ENCODE measurements at regions not wholly inside any gene's neighbourhood (a gene's known extent, or its start where the extent isn't known, plus 50 kb on each side); places are given as distances from the start of the nearest gene placed in this dataset.

DNA sequence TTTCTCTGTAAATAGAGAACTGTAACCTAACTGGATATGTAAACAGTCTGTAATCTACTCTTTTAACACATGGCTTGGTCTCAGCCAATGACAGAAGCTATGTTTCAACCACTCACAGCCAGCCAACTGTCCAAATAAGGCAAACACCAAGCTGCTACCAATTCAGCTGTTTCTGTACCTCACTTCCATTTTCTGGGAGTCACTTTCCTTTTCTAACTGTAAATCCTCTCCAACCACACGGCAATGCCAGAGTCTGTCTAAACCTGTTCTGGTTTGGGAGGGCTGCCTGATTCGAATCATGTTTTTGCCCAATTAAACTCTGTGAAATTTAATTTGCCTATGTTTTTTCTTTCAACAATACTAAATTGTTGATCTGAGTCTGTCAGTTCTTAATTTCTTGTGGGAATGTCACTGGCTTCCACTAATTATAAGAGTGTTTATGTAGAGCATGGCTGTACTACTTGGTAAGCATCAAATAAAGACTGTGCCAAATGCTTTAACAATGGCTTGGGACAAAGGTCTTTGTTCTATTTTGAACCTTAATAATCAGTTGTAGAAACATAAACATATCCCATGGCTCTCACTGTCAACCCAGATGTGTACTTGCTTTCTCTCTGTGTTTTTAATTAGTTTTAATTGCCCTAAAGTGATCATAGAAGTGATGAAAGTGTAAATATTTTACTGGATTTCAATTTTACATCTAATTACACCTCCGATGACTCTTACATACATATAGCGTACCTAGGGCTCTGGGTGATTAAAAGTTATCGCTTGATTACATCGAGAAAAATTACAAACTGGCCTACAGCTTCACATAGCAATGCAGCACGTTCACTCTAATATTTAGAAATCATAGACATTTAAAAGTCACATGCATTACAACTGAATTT is 1144.6 kb upstream of the TMPRSS15 start:
- peaks cover 8% of the 10 kb centered on the region for H3K4me1 ChIP-seq (ENCODE audit: insufficient read depth, low read length)
- H3K4me3 ChIP-seq (ENCODE audit: low read length): no peak overlapping the region
- no peak overlapping the region for H3K9ac ChIP-seq (ENCODE audit: low read depth, low read length)
- WGBS: 85% methylated on average over 6 of the region's 7 CpGs
- H3K36me3 ChIP-seq (ENCODE audit: insufficient read depth, low read length): no peaks in the 10 kb centered on the region; the same call in 1 of the 2 replicates
- H3K27me3 ChIP-seq (ENCODE audit: insufficient read depth, low read length): no peaks in the 10 kb centered on the region
- H3K27ac ChIP-seq (ENCODE audit: low read depth, low read length): no peak overlapping the region
- peaks cover 39% of the 10 kb centered on the region for H3K9me3 ChIP-seq (ENCODE audit: insufficient read depth, low read depth, low read length)

DNA sequence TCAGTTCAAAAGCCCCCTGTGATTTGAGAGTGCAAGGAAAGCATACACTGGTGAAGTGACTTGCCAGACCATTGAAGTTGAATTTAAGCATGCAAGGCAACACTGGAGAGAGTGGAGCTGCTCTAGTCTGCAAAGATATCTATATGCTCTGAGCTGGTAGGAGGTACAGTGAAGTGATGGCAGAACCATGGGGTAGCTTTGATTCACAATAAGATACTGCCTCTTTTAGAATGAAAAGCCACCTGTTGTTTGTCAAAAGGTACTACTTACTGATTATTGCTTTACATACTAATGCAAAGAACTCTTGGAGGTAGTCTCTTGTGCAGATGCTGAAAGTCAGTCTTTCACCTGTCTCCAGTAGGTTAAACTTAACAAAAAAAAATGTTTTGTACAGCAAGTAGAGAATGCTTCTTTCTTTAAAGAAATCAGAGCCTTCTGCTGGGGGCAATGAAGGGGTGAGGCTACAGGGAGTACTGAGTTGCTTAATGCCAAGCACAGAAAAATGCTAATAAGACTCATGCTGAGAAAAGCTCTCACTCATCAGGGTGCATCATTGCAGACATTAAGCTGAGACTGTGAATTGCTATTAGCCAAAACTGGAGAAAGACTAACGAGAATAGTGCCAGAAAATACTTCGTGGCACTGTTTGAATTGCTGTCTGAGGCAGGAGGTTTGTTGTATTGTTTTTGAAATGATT is 1150.5 kb upstream of the TMPRSS15 start:
- no peaks in the 10 kb centered on the region for H3K27me3 ChIP-seq (ENCODE audit: insufficient read depth, low read length)
- under 1% methylated on average over 2 of the region's 2 CpGs for whole genome bisulfite sequencing
- peak overlapping the region; percentile 25 for H3K9ac ChIP-seq (ENCODE audit: low read depth, low read length)
- H3K4me3 ChIP-seq (ENCODE audit: low read length): 0 out of 2 replicates have a peak overlapping the region, but pooled peaks have one; percentile 18
- peaks cover 8% of the 10 kb centered on the region; the same call in 1 of the 2 replicates for H3K9me3 ChIP-seq (ENCODE audit: insufficient read depth, low read depth, low read length)
- peak overlapping the region; percentile 74; the same call in 1 of the 2 replicates for H3K27ac ChIP-seq (ENCODE audit: low read depth, low read length)
- peaks cover 48% of the 10 kb centered on the region for H3K4me1 ChIP-seq (ENCODE audit: insufficient read depth, low read length)
- no peaks in the 10 kb centered on the region for H3K36me3 ChIP-seq (ENCODE audit: insufficient read depth, low read length)

DNA sequence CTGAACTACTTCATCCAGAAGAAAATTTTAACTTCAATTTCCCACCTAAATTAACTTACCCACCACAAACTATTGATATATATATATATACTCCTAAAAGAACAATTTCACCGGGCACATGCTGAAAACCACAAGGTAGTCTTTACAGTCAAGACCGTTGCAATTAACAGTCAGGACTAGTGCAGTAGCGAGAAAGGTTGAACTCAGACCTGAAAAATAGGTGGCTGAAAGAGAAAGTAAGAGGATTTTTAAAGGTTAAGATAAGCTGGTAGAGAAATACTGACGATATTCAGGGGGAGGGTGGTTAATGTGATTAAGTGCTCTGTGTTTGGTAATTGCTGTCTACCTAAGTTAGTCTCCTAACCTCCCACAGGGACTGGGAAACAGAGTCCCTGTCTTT is 1153.5 kb upstream of the TMPRSS15 start:
- H3K9ac ChIP-seq (ENCODE audit: low read depth, low read length): no peak overlapping the region
- H3K4me3 ChIP-seq (ENCODE audit: low read length): no peak overlapping the region
- peaks cover 48% of the 10 kb centered on the region for H3K4me1 ChIP-seq (ENCODE audit: insufficient read depth, low read length)
- no peaks in the 10 kb centered on the region for H3K9me3 ChIP-seq (ENCODE audit: insufficient read depth, low read depth, low read length)
- no peak overlapping the region for H3K27ac ChIP-seq (ENCODE audit: low read depth, low read length)
- H3K27me3 ChIP-seq (ENCODE audit: insufficient read depth, low read length): no peaks in the 10 kb centered on the region
- 91% methylated on average over 4 of the region's 4 CpGs for WGBS
- H3K36me3 ChIP-seq (ENCODE audit: insufficient read depth, low read length): no peaks in the 10 kb centered on the region

DNA sequence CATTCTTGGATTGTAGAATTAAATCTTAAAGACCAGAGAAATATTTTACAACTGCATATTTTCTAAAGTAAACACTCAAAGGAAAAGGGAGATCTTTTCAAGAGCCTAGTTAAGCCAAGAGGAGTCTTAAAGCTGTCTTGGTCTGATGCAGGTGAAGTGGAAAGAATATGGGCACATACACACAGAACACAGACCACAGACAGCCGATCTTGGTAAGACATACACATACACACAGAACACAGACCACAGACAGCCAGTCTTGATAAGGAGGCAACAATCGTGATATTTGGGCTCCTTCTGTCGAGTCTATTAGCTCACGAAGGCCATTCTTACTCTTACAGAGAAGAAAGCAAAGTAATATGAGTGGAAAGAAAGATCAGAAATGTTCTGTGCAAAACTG is 1153.9 kb upstream of the TMPRSS15 start:
- H3K4me1 ChIP-seq (ENCODE audit: insufficient read depth, low read length): peaks cover 48% of the 10 kb centered on the region
- H3K27ac ChIP-seq (ENCODE audit: low read depth, low read length): no peak overlapping the region
- no peak overlapping the region for H3K4me3 ChIP-seq (ENCODE audit: low read length)
- no peaks in the 10 kb centered on the region for H3K9me3 ChIP-seq (ENCODE audit: insufficient read depth, low read depth, low read length)
- no peaks in the 10 kb centered on the region for H3K27me3 ChIP-seq (ENCODE audit: insufficient read depth, low read length)
- no peaks in the 10 kb centered on the region for H3K36me3 ChIP-seq (ENCODE audit: insufficient read depth, low read length)
- H3K9ac ChIP-seq (ENCODE audit: low read depth, low read length): no peak overlapping the region
- 98% methylated on average over 4 of the region's 4 CpGs for WGBS

DNA sequence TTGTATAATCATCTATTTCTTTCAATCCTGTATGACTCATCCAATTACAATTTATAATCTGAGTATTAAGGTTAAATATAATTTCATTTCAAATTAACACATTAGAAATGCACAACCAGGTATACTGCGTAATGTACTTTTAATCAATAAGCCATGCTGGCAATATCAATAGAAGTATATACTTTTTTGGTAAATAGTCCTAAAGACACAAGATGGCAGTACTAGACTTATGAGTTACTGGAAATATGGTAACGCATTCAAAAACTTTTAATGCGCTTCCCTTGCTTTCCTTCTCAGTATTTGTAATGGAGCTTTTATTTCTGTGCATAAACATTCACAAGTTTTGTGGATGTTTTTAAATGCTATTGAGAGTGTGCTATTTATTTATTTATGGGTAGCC is 1162.0 kb upstream of the TMPRSS15 start:
- no peaks in the 10 kb centered on the region for H3K9me3 ChIP-seq (ENCODE audit: insufficient read depth, low read depth, low read length)

DNA sequence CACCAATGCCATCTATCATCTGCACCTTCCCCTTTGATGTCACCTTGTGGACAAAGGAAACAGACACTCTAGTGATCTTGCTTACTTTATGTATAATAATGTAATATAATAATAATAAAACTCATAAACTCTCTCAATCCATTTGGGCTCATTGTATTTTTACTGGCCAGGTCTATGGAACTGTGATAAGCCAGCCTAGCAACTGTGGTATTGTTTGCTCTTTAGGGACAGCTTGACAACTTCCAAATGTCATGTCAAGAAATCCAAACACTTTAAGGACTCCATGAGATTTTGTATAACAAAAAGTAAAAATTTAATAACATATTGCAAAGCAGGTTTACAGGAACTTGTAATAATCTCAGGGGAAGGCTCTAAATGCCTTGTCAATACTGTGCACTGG is 1163.4 kb upstream of the TMPRSS15 start:
- Histone ChIP-seq H3K36me3 (ENCODE audit: insufficient read depth, low read length) (no peaks in the 10 kb centered on the region), H3K27ac (ENCODE audit: low read depth, low read length) (no peak overlapping the region), H3K9me3 (ENCODE audit: insufficient read depth, low read depth, low read length) (no peaks in the 10 kb centered on the region), H3K27me3 (ENCODE audit: insufficient read depth, low read length) (no peaks in the 10 kb centered on the region), H3K9ac (ENCODE audit: low read depth, low read length) (no peak overlapping the region), H3K4me3 (ENCODE audit: low read length) (no peak overlapping the region), H3K4me1 (ENCODE audit: insufficient read depth, low read length) (no peaks in the 10 kb centered on the region)

More for the DNA sequence above, 1162.0 kb upstream of the TMPRSS15 start:
- H3K4me3 ChIP-seq (ENCODE audit: low read length): no peak overlapping the region
- no peaks in the 10 kb centered on the region for H3K4me1 ChIP-seq (ENCODE audit: insufficient read depth, low read length)
- H3K9ac ChIP-seq (ENCODE audit: low read depth, low read length): no peak overlapping the region
- 100% methylated on average over 2 of the region's 3 CpGs for WGBS
- no peak overlapping the region for H3K27ac ChIP-seq (ENCODE audit: low read depth, low read length)
- H3K36me3 ChIP-seq (ENCODE audit: insufficient read depth, low read length): no peaks in the 10 kb centered on the region
- H3K27me3 ChIP-seq (ENCODE audit: insufficient read depth, low read length): no peaks in the 10 kb centered on the region

DNA sequence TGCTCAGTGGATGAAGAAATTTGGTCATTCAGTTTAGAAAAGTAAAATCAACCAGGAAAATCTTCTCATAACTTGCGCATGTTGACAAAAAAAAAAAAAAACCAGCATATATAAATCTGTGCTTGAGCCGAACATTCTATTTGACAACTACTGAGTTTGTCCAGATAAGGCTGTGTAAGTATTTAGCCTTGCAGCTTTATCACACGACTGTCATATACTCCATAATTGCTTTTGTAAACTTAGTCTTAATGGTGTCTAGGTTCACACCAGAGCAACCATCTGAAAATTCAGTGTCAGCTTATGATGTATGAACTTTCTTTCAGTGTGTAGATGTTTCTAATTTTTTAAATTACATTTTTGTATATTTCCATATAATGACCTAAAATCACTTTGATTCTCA is 1173.8 kb upstream of the TMPRSS15 start:
- no peaks in the 10 kb centered on the region for H3K4me1 ChIP-seq (ENCODE audit: insufficient read depth, low read length)
- H3K27me3 ChIP-seq (ENCODE audit: insufficient read depth, low read length): no peaks in the 10 kb centered on the region
- no peak overlapping the region for H3K9ac ChIP-seq (ENCODE audit: low read depth, low read length)
- no peak overlapping the region for H3K27ac ChIP-seq (ENCODE audit: low read depth, low read length)
- H3K36me3 ChIP-seq (ENCODE audit: insufficient read depth, low read length): no peaks in the 10 kb centered on the region
- WGBS: 100% methylated on average over 1 of the region's 3 CpGs
- no peak overlapping the region for H3K4me3 ChIP-seq (ENCODE audit: low read length)
- H3K9me3 ChIP-seq (ENCODE audit: insufficient read depth, low read depth, low read length): no peaks in the 10 kb centered on the region

DNA sequence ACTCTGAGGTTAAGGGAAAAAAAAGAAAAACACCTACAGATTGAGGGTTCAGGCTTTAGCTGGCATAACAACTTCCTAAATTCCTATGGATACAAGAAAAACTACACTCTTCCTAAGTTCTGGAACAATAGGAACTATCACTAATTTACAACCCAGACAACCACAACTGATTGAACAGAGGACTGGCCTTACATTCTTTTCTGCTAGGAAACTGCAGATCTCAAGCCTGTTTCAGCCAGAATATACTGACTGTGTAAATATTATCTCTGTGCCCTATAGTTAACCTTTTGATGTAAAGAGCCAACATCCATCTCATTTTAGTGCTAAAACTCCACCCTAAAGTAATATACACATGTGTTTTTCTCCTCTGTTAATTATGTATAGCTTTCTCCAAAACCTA is 1186.5 kb upstream of the TMPRSS15 start:
- no peaks in the 10 kb centered on the region for H3K4me1 ChIP-seq (ENCODE audit: insufficient read depth, low read length)
- H3K9me3 ChIP-seq (ENCODE audit: insufficient read depth, low read depth, low read length): no peaks in the 10 kb centered on the region
- H3K27me3 ChIP-seq (ENCODE audit: insufficient read depth, low read length): no peaks in the 10 kb centered on the region
- H3K36me3 ChIP-seq (ENCODE audit: insufficient read depth, low read length): no peaks in the 10 kb centered on the region
- H3K4me3 ChIP-seq (ENCODE audit: low read length): no peak overlapping the region
- H3K9ac ChIP-seq (ENCODE audit: low read depth, low read length): no peak overlapping the region
- H3K27ac ChIP-seq (ENCODE audit: low read depth, low read length): no peak overlapping the region

DNA sequence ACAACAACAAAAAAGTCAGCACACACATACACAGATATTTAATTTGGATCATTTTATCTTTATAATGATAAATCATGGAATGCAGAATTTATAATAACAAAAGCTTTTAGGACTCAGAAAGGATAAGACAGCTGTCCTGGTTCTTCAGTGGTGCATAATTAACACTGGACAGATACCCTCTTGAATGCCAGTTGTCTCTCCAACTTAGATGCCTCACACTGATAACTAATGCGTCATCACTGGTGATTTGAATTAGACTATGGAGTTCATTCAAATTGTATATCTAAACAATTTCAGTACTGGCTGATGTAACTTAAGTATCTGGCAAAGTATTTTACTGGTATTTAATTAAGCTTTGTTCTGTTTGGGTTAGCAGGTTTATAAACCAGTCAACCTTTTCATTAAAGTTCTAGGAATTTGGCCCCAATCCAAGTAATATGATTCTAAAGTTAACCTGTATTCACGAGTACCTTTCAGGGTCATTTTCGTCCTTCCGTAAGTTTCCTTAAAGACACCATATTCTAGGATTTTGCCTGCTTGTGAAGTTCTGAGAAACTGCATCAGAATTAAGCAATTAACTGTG is 1199.5 kb upstream of the TMPRSS15 start:
- Histone ChIP-seq H3K4me3 (ENCODE audit: low read length) (no peak overlapping the region), H3K9ac (ENCODE audit: low read depth, low read length) (no peak overlapping the region), H3K27me3 (ENCODE audit: insufficient read depth, low read length) (no peaks in the 10 kb centered on the region), H3K9me3 (ENCODE audit: insufficient read depth, low read depth, low read length) (no peaks in the 10 kb centered on the region), H3K27ac (ENCODE audit: low read depth, low read length) (no peak overlapping the region), H3K36me3 (ENCODE audit: insufficient read depth, low read length) (no peaks in the 10 kb centered on the region), H3K4me1 (ENCODE audit: insufficient read depth, low read length) (peaks cover 44% of the 10 kb centered on the region)
- WGBS: 96% methylated on average over 4 of the region's 4 CpGs

DNA sequence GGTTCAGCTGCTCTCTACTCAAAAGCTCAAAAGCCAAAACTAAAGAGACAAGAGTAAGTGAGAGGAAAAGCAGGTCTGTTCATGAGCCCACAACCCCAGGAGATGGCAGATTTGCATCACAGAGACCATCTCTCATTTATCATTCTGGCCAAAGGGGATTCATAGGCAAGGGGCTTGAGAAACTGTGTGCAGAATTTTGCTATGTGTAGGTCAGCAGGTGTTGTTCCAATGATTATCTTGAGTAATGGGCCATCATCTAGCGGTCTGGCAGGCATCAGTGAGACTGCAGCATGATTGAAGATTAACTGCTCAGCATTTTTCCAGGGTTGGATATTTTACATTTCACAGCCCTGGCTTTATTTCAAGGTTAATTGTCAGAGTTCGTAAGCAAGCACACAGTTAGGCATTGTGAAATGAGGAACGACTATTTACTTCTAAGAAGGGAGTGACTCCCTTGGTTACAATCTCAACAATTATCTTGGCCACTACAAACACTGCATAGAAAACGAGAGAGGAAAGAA is 1204.6 kb upstream of the TMPRSS15 start:
- WGBS: 68% methylated on average over 2 of the region's 4 CpGs
- H3K36me3 ChIP-seq (ENCODE audit: insufficient read depth, low read length): no peaks in the 10 kb centered on the region

DNA sequence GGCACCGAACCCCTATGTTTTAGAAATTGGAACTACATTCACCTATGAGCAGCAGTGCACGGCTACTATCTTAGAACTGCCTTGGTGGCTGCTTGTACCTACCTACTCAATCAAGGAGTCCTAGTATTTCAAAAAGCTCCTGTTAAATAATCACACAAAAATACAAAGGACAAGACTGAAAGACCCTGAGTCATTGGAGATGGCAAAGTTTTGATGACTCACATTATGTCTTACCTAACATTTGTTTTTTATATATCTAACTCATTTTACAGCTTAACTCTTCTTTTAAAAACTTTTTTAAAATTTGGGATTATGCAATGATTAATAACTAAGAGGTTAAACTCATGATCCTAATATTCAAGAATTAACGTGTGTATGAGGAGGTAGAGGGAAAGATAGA is 1206.0 kb upstream of the TMPRSS15 start:
- no peaks in the 10 kb centered on the region for H3K36me3 ChIP-seq (ENCODE audit: insufficient read depth, low read length)
- no peak overlapping the region for H3K27ac ChIP-seq (ENCODE audit: low read depth, low read length)
- H3K9me3 ChIP-seq (ENCODE audit: insufficient read depth, low read depth, low read length): no peaks in the 10 kb centered on the region
- H3K4me1 ChIP-seq (ENCODE audit: insufficient read depth, low read length): peaks cover 36% of the 10 kb centered on the region
- 93% methylated on average over 2 of the region's 3 CpGs for WGBS
- H3K4me3 ChIP-seq (ENCODE audit: low read length): no peak overlapping the region
- H3K27me3 ChIP-seq (ENCODE audit: insufficient read depth, low read length): no peaks in the 10 kb centered on the region
- no peak overlapping the region for H3K9ac ChIP-seq (ENCODE audit: low read depth, low read length)

More for the DNA sequence above, 1204.6 kb upstream of the TMPRSS15 start:
- H3K9ac ChIP-seq (ENCODE audit: low read depth, low read length): no peak overlapping the region
- H3K9me3 ChIP-seq (ENCODE audit: insufficient read depth, low read depth, low read length): no peaks in the 10 kb centered on the region
- H3K27me3 ChIP-seq (ENCODE audit: insufficient read depth, low read length): no peaks in the 10 kb centered on the region
- H3K4me3 ChIP-seq (ENCODE audit: low read length): no peak overlapping the region
- H3K27ac ChIP-seq (ENCODE audit: low read depth, low read length): 0 out of 2 replicates have a peak overlapping the region, but pooled peaks have one; percentile 5
- peaks cover 48% of the 10 kb centered on the region for H3K4me1 ChIP-seq (ENCODE audit: insufficient read depth, low read length)

Data from HUES64 (cell line).